ENCODE measurements at regions not wholly inside any gene's neighbourhood (a gene's known extent, or its start where the extent isn't known, plus 50 kb on each side); places are given as distances from the start of the nearest gene placed in this dataset.

DNA sequence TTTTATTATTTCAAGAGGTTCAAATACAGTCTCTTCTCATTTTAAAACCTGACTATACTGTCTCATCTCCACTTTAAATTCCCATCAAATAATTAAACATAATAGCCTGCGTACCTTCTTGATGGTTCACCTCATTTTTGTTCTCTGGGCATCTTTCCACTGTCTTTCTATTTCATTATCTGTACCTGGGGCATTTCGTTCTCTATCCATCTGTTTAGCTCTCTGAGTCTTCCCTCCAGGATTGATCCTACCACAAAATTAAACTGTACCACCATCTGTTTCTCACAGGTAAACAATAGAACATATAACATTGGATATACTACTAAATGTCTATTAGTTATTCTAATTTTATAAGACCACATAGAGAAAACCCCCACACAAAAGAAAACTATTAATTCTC is 1331.4 kb downstream of the NSUN3 start:
- no peak overlapping the region for H3K4me2 ChIP-seq (ENCODE audit: low read length)
- no peaks in the 10 kb centered on the region for H3K27me3 ChIP-seq (ENCODE audit: insufficient read depth, low read depth, low read length)
- H3K9ac ChIP-seq (ENCODE audit: low read length), result no peak overlapping the region
- no peak overlapping the region for H3K27ac ChIP-seq (ENCODE audit: low read length)
- no peak overlapping the region for H2AFZ ChIP-seq (ENCODE audit: low read depth, low read length)
- TF ChIP-seq EP300 (conservative IDR thresholded peaks at IDR 0.05; ENCODE audit: poor library complexity, severe bottlenecking) (no peak), SMC3 (conservative IDR thresholded peaks at IDR 0.05; ENCODE audit: poor library complexity) (no peak), MXI1 (conservative IDR thresholded peaks at IDR 0.05; ENCODE audit: poor library complexity, severe bottlenecking) (no peak), POLR2AphosphoS5 (IDR thresholded peaks at IDR 0.05) (no peak), CTCF (IDR thresholded peaks at IDR 0.05; ENCODE audit: poor library complexity, severe bottlenecking) (no peak)
- TF ChIP-seq, protein P1, sequence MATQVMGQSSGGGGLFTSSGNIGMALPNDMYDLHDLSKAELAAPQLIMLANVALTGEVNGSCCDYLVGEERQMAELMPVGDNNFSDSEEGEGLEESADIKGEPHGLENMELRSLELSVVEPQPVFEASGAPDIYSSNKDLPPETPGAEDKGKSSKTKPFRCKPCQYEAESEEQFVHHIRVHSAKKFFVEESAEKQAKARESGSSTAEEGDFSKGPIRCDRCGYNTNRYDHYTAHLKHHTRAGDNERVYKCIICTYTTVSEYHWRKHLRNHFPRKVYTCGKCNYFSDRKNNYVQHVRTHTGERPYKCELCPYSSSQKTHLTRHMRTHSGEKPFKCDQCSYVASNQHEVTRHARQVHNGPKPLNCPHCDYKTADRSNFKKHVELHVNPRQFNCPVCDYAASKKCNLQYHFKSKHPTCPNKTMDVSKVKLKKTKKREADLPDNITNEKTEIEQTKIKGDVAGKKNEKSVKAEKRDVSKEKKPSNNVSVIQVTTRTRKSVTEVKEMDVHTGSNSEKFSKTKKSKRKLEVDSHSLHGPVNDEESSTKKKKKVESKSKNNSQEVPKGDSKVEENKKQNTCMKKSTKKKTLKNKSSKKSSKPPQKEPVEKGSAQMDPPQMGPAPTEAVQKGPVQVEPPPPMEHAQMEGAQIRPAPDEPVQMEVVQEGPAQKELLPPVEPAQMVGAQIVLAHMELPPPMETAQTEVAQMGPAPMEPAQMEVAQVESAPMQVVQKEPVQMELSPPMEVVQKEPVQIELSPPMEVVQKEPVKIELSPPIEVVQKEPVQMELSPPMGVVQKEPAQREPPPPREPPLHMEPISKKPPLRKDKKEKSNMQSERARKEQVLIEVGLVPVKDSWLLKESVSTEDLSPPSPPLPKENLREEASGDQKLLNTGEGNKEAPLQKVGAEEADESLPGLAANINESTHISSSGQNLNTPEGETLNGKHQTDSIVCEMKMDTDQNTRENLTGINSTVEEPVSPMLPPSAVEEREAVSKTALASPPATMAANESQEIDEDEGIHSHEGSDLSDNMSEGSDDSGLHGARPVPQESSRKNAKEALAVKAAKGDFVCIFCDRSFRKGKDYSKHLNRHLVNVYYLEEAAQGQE (IDR thresholded peaks at IDR 0.05; ENCODE audit: borderline replicate concordance), result no peak
- H3F3A ChIP-seq (ENCODE audit: insufficient read depth, low read length, poor library complexity, severe bottlenecking), result no peaks in the 10 kb centered on the region
- H3K79me2 ChIP-seq (replicated peaks; ENCODE audit: insufficient read depth, low read length), result no peaks in the 10 kb centered on the region
- H3K36me3 ChIP-seq (ENCODE audit: insufficient read depth, low read length), result no peaks in the 10 kb centered on the region
- no peaks in the 10 kb centered on the region for H3K9me2 ChIP-seq (ENCODE audit: insufficient read depth, low read length)
- no peaks in the 10 kb centered on the region for H3K9me3 ChIP-seq (ENCODE audit: low read length)
- H4K20me1 ChIP-seq (ENCODE audit: insufficient read depth), result no peaks in the 10 kb centered on the region
- H3K4me3 ChIP-seq (ENCODE audit: low read length), result no peak overlapping the region

DNA sequence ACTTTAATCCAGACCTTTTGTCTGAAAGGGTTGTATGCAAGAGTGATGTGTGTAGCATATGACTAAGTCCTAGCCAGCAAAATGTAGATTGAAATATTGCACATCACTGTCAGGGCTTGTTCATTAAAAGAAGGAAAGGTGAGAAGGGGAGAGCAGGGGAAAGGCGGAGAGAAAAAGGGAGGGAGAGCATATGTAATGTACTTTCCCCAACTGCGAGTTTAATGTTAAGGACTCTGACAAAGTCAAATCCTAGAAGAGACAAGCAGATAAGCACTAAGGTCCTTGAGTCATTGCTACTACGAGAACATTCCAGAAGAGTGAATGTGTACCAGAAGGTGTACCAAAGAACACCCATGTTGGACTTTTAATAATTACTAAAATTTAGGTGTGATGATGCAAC is 1336.7 kb downstream of the NSUN3 start:
- H4K20me1 ChIP-seq (ENCODE audit: insufficient read depth), result no peaks in the 10 kb centered on the region
- H3F3A ChIP-seq (ENCODE audit: insufficient read depth, low read length, poor library complexity, severe bottlenecking), result no peaks in the 10 kb centered on the region
- no peaks in the 10 kb centered on the region for H3K27me3 ChIP-seq (ENCODE audit: insufficient read depth, low read depth, low read length)
- H3K27ac ChIP-seq (ENCODE audit: low read length), result no peak overlapping the region
- TF ChIP-seq POLR2AphosphoS5 (IDR thresholded peaks at IDR 0.05), result no peak
- no peak for TF ChIP-seq RAD21 (conservative IDR thresholded peaks at IDR 0.05)
- TF ChIP-seq EP300 (conservative IDR thresholded peaks at IDR 0.05; ENCODE audit: poor library complexity, severe bottlenecking), result no peak
- TF ChIP-seq MXI1 (conservative IDR thresholded peaks at IDR 0.05; ENCODE audit: poor library complexity, severe bottlenecking), result no peak
- TF ChIP-seq EZH2 (IDR thresholded peaks at IDR 0.05; ENCODE audit: borderline replicate concordance, insufficient read depth, low read length, poor library complexity, severe bottlenecking), result no peak
- TF ChIP-seq SMC3 (conservative IDR thresholded peaks at IDR 0.05; ENCODE audit: poor library complexity), result no peak
- no peak for TF ChIP-seq CTCF (IDR thresholded peaks at IDR 0.05; ENCODE audit: poor library complexity, severe bottlenecking)
- TF ChIP-seq, protein P1 (IDR thresholded peaks at IDR 0.05; ENCODE audit: borderline replicate concordance), result no peak
- TF ChIP-seq TAF1 (IDR thresholded peaks at IDR 0.05; ENCODE audit: low read depth), result no peak
- H2AFZ ChIP-seq (ENCODE audit: low read depth, low read length), result no peak overlapping the region
- H3K79me2 ChIP-seq (replicated peaks; ENCODE audit: insufficient read depth, low read length), result no peaks in the 10 kb centered on the region
- H3K9me2 ChIP-seq (ENCODE audit: insufficient read depth, low read length), result no peaks in the 10 kb centered on the region
- no peak overlapping the region for H3K4me2 ChIP-seq (ENCODE audit: low read length)
- H3K36me3 ChIP-seq (ENCODE audit: insufficient read depth, low read length), result no peaks in the 10 kb centered on the region
- no peak overlapping the region for H3K4me3 ChIP-seq (ENCODE audit: low read length)
- no peak overlapping the region for H3K9ac ChIP-seq (ENCODE audit: low read length)
- no peaks in the 10 kb centered on the region for H3K9me3 ChIP-seq (ENCODE audit: low read length)
